ENCODE measurements at regions not wholly inside any gene's neighbourhood (a gene's known extent, or its start where the extent isn't known, plus 50 kb on each side); places are given as distances from the start of the nearest gene placed in this dataset.

DNA sequence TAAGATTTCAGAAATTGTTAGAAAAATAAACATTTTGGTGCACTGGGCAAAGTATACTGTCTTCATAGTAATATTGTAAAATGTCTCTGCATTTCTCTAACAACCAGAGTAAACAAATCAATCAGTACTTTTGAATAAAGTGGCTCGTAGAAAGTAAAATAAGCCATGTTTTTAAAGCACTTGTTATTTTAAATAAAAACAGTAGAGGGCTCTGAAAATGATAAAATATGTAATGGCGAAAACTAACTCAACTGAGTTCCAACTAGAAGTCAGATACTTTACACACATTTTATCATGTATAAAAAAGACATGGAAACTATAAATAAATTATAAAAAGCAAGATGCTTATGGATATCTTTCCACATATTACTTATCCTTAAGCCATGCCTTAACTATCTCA is 1134.4 kb downstream of the PDHA2 start:
- no peak for TF ChIP-seq EP300 (IDR thresholded peaks at IDR 0.05; ENCODE audit: borderline replicate concordance)
- no peak for TF ChIP-seq TCF12 (IDR thresholded peaks at IDR 0.05; ENCODE audit: low read depth)
- TF ChIP-seq TEAD4 (IDR thresholded peaks at IDR 0.05) = no peak

DNA sequence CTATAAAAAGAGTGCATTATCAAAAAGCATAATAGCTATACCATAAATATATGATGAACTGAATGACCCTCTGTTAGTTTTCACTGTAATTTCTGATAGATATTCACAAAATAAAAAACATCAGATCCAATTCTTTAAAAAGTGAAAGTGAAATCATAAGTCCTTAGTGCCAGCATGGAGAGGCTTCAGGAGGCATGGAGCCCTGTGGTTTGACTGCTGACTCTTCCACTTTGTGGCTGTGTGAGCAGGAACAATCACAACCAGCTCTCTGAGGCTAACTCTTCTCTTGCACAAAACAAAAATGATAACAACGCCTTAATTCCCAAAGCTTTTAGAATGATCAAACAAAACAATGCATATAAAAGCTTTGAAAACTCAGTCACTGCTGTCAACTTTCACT is 1143.9 kb downstream of the PDHA2 start:
- TF ChIP-seq EGR1 (IDR thresholded peaks at IDR 0.05) (no peak), TAF1 (IDR thresholded peaks at IDR 0.05; ENCODE audit: low read depth) (no peak), TCF12 (IDR thresholded peaks at IDR 0.05; ENCODE audit: low read depth) (no peak), EP300 (IDR thresholded peaks at IDR 0.05; ENCODE audit: borderline replicate concordance) (no peak), CREB1 (IDR thresholded peaks at IDR 0.05; ENCODE audit: low read depth) (no peak), TEAD4 (IDR thresholded peaks at IDR 0.05) (no peak), ZBTB7A (IDR thresholded peaks at IDR 0.05; ENCODE audit: low read depth) (no peak), NFIC (IDR thresholded peaks at IDR 0.05) (no peak), FOXM1 (IDR thresholded peaks at IDR 0.05; ENCODE audit: borderline replicate concordance, low read depth) (no peak), CEBPB (IDR thresholded peaks at IDR 0.05) (no peak), USF1 (IDR thresholded peaks at IDR 0.05) (no peak), MAX (IDR thresholded peaks at IDR 0.05) (no peak), RAD21 (IDR thresholded peaks at IDR 0.05; ENCODE audit: low read depth) (no peak), YY1 (IDR thresholded peaks at IDR 0.05; ENCODE audit: low read depth) (no peak)

- no peak for TF ChIP-seq CEBPB (IDR thresholded peaks at IDR 0.05)
- no peak for TF ChIP-seq TEAD4 (IDR thresholded peaks at IDR 0.05)
- TF ChIP-seq EP300 (IDR thresholded peaks at IDR 0.05; ENCODE audit: borderline replicate concordance) = no peak
- TF ChIP-seq FOXM1 (IDR thresholded peaks at IDR 0.05; ENCODE audit: borderline replicate concordance, low read depth) = no peak
- no peak for TF ChIP-seq ZBTB7A (IDR thresholded peaks at IDR 0.05; ENCODE audit: low read depth)
- no peak for TF ChIP-seq YY1 (IDR thresholded peaks at IDR 0.05; ENCODE audit: low read depth)
- TF ChIP-seq TAF1 (IDR thresholded peaks at IDR 0.05; ENCODE audit: low read depth) = no peak
- TF ChIP-seq TCF12 (IDR thresholded peaks at IDR 0.05; ENCODE audit: low read depth) = no peak
- TF ChIP-seq USF1 (IDR thresholded peaks at IDR 0.05) = no peak
These were observed 1146.9 kb downstream of the PDHA2 start for GRCh38 chr4:96986816-96987215.

DNA sequence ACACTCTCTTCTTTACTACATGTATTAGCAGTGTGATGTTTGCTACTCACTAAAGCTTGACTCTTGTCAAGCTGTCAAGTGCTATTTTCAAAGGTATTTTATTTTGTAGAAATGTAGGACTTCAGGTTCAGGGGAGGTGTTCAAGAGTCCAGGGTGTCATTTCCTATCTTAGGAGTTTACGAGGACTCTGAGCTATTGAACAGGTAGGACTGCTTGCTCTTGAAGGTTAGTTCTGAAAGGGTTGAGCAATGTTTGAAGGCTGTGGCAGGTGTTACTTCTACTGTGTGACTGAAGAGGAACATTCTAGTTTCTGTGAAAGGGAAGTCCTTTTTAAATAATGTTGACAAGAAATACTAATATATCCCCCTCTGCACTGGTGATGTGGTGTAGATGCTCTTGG is 1151.2 kb downstream of the PDHA2 start:
- TF ChIP-seq USF1 (IDR thresholded peaks at IDR 0.05) (no peak), EP300 (IDR thresholded peaks at IDR 0.05; ENCODE audit: borderline replicate concordance) (no peak), CEBPB (IDR thresholded peaks at IDR 0.05) (no peak), YY1 (IDR thresholded peaks at IDR 0.05; ENCODE audit: low read depth) (no peak), ZBTB7A (IDR thresholded peaks at IDR 0.05; ENCODE audit: low read depth) (no peak), REST (IDR thresholded peaks at IDR 0.05; ENCODE audit: low read depth) (no peak), EGR1 (IDR thresholded peaks at IDR 0.05) (no peak), TEAD4 (IDR thresholded peaks at IDR 0.05) (no peak), TAF1 (IDR thresholded peaks at IDR 0.05; ENCODE audit: low read depth) (no peak), RAD21 (IDR thresholded peaks at IDR 0.05; ENCODE audit: low read depth) (no peak), TCF12 (IDR thresholded peaks at IDR 0.05; ENCODE audit: low read depth) (no peak), MAX (IDR thresholded peaks at IDR 0.05) (no peak), NFIC (IDR thresholded peaks at IDR 0.05) (no peak), CREB1 (IDR thresholded peaks at IDR 0.05; ENCODE audit: low read depth) (no peak), FOXM1 (IDR thresholded peaks at IDR 0.05; ENCODE audit: borderline replicate concordance, low read depth) (no peak)

DNA sequence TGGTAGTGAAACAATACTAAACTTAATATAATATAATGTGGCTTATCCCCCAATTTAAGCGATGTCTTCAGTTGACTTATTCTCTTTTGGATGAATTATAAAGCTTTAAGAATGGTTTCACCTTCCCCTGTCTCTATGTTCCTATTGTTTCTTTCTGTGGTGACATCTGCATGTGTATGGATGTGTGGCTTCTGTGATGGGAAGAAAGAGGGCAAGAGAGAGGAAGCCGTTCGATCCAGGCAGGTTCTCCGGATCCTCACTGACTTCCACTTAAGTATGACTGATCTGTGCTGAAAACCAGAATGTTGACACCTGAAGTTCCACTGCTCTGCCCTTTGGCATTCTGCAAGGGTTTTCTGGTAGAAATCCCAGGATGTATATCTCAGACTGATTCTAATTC is 1150.8 kb downstream of the STPG2 start:
- TF ChIP-seq FOXM1 (IDR thresholded peaks at IDR 0.05; ENCODE audit: borderline replicate concordance, low read depth) (no peak), NFIC (IDR thresholded peaks at IDR 0.05) (no peak), MAX (IDR thresholded peaks at IDR 0.05) (no peak), CEBPB (IDR thresholded peaks at IDR 0.05) (no peak), TAF1 (IDR thresholded peaks at IDR 0.05; ENCODE audit: low read depth) (no peak), USF1 (IDR thresholded peaks at IDR 0.05) (no peak), YY1 (IDR thresholded peaks at IDR 0.05; ENCODE audit: low read depth) (no peak), CREB1 (IDR thresholded peaks at IDR 0.05; ENCODE audit: low read depth) (no peak), RAD21 (IDR thresholded peaks at IDR 0.05; ENCODE audit: low read depth) (no peak), ZBTB7A (IDR thresholded peaks at IDR 0.05; ENCODE audit: low read depth) (no peak), EGR1 (IDR thresholded peaks at IDR 0.05) (no peak), REST (IDR thresholded peaks at IDR 0.05; ENCODE audit: low read depth) (no peak), TEAD4 (IDR thresholded peaks at IDR 0.05) (no peak), TCF12 (IDR thresholded peaks at IDR 0.05; ENCODE audit: low read depth) (no peak), EP300 (IDR thresholded peaks at IDR 0.05; ENCODE audit: borderline replicate concordance) (no peak)

Data from Ishikawa (cell line).